ENCODE measurements at regions not wholly inside any gene's neighbourhood (a gene's known extent, or its start where the extent isn't known, plus 50 kb on each side); places are given as distances from the start of the nearest gene placed in this dataset.

GRCh38 chr15:69595009-69595791 is 142.6 kb downstream of the RPLP1 start:
- no peak overlapping the region for H2AFZ ChIP-seq (ENCODE audit: low read length)
- no peaks in the 10 kb centered on the region for H3K9me2 ChIP-seq (ENCODE audit: low read depth, low read length)
- H3K79me2 ChIP-seq (ENCODE audit: insufficient read depth, low read length): no peaks in the 10 kb centered on the region
- H3K9me3 ChIP-seq (ENCODE audit: low read length): no peaks in the 10 kb centered on the region
- H3K27ac ChIP-seq (ENCODE audit: low read depth, low read length, poor library complexity, severe bottlenecking): no peak overlapping the region
- no peaks in the 10 kb centered on the region for H4K20me1 ChIP-seq (ENCODE audit: insufficient read depth, low read length)
- no peaks in the 10 kb centered on the region for H3K36me3 ChIP-seq (ENCODE audit: insufficient read depth, low read length)
- no peak overlapping the region for H3K4me2 ChIP-seq (ENCODE audit: low read length)
- H3K4me1 ChIP-seq (ENCODE audit: insufficient read depth, low read length, severe bottlenecking): no peaks in the 10 kb centered on the region
- no peak overlapping the region for H3K4me3 ChIP-seq (ENCODE audit: low read depth, low read length, poor library complexity, severe bottlenecking)
- no peaks in the 10 kb centered on the region for H3F3A ChIP-seq (ENCODE audit: insufficient read depth, low read length)
- no peak overlapping the region for H3K9ac ChIP-seq (ENCODE audit: low read length)
- peaks cover 8% of the 10 kb centered on the region for H3K27me3 ChIP-seq (ENCODE audit: insufficient read depth, low read length)
- TF ChIP-seq CTCF (IDR thresholded peaks at IDR 0.05; ENCODE audit: low read length) (no peak), EZH2 (IDR thresholded peaks at IDR 0.05; ENCODE audit: borderline replicate concordance, low read length) (no peak)

GRCh38 chr15:69597061-69597592 is 144.5 kb downstream of the RPLP1 start:
- H3K27ac ChIP-seq (ENCODE audit: low read depth, low read length, poor library complexity, severe bottlenecking): no peak overlapping the region
- H3F3A ChIP-seq (ENCODE audit: insufficient read depth, low read length): no peaks in the 10 kb centered on the region
- H3K4me1 ChIP-seq (ENCODE audit: insufficient read depth, low read length, severe bottlenecking): no peaks in the 10 kb centered on the region
- no peak overlapping the region for H3K4me3 ChIP-seq (ENCODE audit: low read depth, low read length, poor library complexity, severe bottlenecking)
- no peaks in the 10 kb centered on the region for H3K9me2 ChIP-seq (ENCODE audit: low read depth, low read length)
- H3K36me3 ChIP-seq (ENCODE audit: insufficient read depth, low read length): no peaks in the 10 kb centered on the region
- no peak overlapping the region for H3K4me2 ChIP-seq (ENCODE audit: low read length)
- no peaks in the 10 kb centered on the region for H3K79me2 ChIP-seq (ENCODE audit: insufficient read depth, low read length)
- TF ChIP-seq CTCF (IDR thresholded peaks at IDR 0.05; ENCODE audit: low read length): no peak
- TF ChIP-seq EZH2 (IDR thresholded peaks at IDR 0.05; ENCODE audit: borderline replicate concordance, low read length): no peak
- H3K9ac ChIP-seq (ENCODE audit: low read length): no peak overlapping the region
- peaks cover 15% of the 10 kb centered on the region for H3K27me3 ChIP-seq (ENCODE audit: insufficient read depth, low read length)
- no peaks in the 10 kb centered on the region for H4K20me1 ChIP-seq (ENCODE audit: insufficient read depth, low read length)
- no peak overlapping the region for H2AFZ ChIP-seq (ENCODE audit: low read length)
- no peaks in the 10 kb centered on the region for H3K9me3 ChIP-seq (ENCODE audit: low read length)

- TF ChIP-seq EZH2 (IDR thresholded peaks at IDR 0.05; ENCODE audit: borderline replicate concordance, low read length) (no peak), CTCF (IDR thresholded peaks at IDR 0.05; ENCODE audit: low read length) (no peak)
- H3K4me2 ChIP-seq (ENCODE audit: low read length): no peak overlapping the region
- no peak overlapping the region for H2AFZ ChIP-seq (ENCODE audit: low read length)
- peaks cover 12% of the 10 kb centered on the region for H3K27me3 ChIP-seq (ENCODE audit: insufficient read depth, low read length)
- H4K20me1 ChIP-seq (ENCODE audit: insufficient read depth, low read length): no peaks in the 10 kb centered on the region
- no peaks in the 10 kb centered on the region for H3K4me1 ChIP-seq (ENCODE audit: insufficient read depth, low read length, severe bottlenecking)
- no peak overlapping the region for H3K9ac ChIP-seq (ENCODE audit: low read length)
- H3K79me2 ChIP-seq (ENCODE audit: insufficient read depth, low read length): no peaks in the 10 kb centered on the region
- H3K27ac ChIP-seq (ENCODE audit: low read depth, low read length, poor library complexity, severe bottlenecking): no peak overlapping the region
- H3F3A ChIP-seq (ENCODE audit: insufficient read depth, low read length): no peaks in the 10 kb centered on the region
- no peaks in the 10 kb centered on the region for H3K36me3 ChIP-seq (ENCODE audit: insufficient read depth, low read length)
- no peak overlapping the region for H3K4me3 ChIP-seq (ENCODE audit: low read depth, low read length, poor library complexity, severe bottlenecking)
- no peaks in the 10 kb centered on the region for H3K9me3 ChIP-seq (ENCODE audit: low read length)
- H3K9me2 ChIP-seq (ENCODE audit: low read depth, low read length): no peaks in the 10 kb centered on the region
These were observed 146.7 kb downstream of the RPLP1 start for GRCh38 chr15:69599271-69599670.
